ELF-1 (cell line): ENCODE measurements at regions not wholly inside any gene's neighbourhood (a gene's known extent, or its start where the extent isn't known, plus 50 kb on each side); places are given as distances from the start of the nearest gene placed in this dataset.

Source experiments
- DNase-seq: peaks from one replicate; pipeline ENCODE4 v3.0.0-alpha.2; 2016; ENCODE audit warnings: low read depth, low spot score

- no peak for DNase-seq
These were observed 77.2 kb downstream of the HIF1AN start for GRCh38 chr10:100612601-100613595.

- DNase-seq = no peak
These were observed 78.1 kb downstream of the HIF1AN start for GRCh38 chr10:100613846-100614245.

GRCh38 chr10:100614429-100615095 is 78.8 kb downstream of the HIF1AN start:
- no peak for DNase-seq

GRCh38 chr10:100615241-100615640 is 79.5 kb downstream of the HIF1AN start:
- DNase-seq = no peak

GRCh38 chr10:100615908-100616307 is 80.2 kb downstream of the HIF1AN start:
- DNase-seq = no peak

DNA sequence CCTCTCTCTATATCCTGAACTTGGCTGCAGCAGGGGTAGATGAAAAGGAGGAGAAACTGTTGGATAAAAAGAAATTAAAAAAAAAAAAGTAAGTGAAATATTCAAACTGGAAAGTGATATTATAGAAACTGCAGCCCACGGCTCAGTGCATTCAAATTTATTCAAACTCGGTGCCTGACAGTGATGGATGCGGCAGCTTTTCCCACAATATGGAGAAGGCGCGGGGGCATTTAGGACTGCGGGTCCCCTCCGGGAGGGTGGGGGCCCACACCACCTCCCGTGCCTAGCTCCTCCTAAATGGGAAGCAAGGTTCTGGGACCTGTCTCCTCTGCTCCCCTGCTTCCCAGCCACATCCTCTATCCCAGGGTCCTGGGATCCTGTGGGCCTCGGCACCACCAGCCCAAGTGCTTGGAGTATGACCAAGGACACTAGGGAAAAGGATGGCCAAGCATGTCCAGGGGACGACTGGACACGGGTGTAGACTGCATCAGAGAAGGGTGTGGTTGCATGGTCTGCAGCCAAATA is 82.4 kb downstream of the HIF1AN start:
- DNase-seq = no peak

GRCh38 chr10:100618632-100619255 is 83.0 kb downstream of the HIF1AN start:
- DNase-seq = no peak

DNA sequence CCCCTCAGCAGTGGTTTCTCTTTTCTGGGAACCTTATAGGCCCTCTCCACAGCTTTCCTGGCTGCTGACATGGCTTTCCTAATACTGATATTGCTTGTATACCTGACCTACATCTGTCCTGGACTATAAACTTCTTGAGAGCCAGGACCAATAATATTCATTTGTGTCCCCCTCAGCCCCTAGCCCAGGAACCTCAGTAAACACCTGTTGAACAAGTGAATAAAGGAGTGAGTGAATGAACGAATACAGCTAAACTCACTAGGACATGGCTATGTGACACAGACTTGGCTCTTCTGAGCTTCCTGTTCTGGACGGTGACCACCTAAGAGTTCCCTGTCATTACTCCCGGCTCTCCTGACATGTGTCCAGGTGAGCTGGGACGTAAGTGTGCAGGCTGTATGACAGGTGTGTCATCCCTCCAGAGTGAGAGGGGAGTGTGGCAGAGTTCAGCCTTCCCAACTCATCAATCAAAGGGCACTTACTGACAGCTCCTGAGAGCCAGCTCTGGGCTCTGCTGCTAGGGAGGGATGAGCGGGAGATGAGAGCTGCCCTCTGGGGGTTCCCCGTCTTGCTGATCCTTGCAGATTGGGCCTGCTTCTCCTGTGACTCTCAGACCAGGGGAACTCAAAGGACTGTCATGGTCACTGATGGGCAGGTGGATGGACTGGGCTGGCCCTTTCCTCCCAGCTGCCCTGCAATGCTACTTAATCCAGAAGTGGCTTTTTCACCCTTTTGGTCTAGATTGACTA is 84.5 kb downstream of the HIF1AN start:
- DNase-seq = no peak

GRCh38 chr10:100621360-100622205 is 85.8 kb downstream of the HIF1AN start:
- no peak for DNase-seq

DNA sequence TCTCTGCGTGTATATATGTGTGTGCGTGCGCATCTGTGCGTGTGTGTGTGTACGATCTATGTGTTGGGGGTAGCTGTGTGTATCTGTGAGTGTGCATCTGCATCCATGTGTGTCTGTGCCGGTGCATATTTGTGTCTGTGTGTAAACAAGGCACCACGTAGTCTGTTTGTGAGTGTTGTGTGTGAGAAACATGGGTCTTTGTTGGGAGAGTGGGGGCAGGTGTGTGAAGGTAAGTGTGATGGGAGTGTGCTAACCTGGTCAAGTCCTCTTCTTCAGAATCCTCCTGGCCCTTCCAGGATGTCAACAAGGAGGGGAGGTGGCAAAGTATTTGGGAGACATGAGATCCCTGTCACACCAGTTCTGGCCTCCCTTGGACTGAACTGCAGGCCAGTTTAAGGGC is 87.2 kb downstream of the HIF1AN start:
- no peak for DNase-seq

- DNase-seq = no peak
These were observed 87.9 kb downstream of the HIF1AN start for GRCh38 chr10:100623521-100624230.

DNA sequence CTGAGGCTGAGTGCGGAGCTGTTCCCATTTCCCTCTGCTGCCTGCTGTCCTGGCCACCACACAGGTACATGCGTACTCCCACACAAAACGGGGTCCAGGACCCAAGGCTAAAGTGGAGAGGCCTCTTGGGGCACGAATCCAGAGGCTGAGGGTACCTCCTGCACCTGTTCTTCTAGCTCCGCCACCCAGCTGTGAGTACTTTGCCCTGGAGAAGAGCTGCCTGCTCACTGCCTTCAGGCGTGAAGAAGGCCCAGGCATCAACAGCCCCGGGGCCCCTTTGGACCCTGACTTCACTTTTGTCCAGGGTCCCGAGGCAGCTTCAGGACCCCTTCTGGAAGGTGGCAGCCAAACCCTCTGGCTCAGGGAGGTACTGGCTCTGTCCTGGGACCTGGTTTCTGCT is 88.6 kb downstream of the HIF1AN start:
- DNase-seq = no peak

DNA sequence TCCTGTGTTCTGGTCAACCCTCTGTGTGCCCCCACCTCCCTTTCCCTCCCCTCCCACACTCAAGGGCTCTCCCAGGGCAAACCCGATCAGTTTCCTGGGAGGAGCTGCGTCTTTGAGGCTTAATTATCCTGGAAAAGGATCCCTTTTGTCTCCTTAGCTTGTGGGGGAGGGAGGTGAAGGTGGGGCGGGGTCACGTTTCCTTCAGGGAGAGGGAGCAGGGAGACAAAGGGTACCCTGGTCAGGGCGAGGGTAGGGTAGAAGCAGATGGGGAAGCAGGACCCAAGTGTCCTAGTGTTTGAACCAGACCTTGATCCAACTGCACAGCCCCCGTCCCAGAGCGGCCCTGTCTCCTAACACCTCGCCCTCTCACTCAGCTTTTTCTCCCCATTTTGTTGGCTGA is 90.1 kb downstream of the HIF1AN start:
- peak; percentile 60 for DNase-seq

GRCh38 chr10:100628061-100628460 is 92.3 kb downstream of the HIF1AN start:
- DNase-seq = no peak

- no peak for DNase-seq
These were observed 95.4 kb downstream of the HIF1AN start for GRCh38 chr10:100631192-100631591.

- DNase-seq = no peak
These were observed 96.3 kb downstream of the HIF1AN start for GRCh38 chr10:100632027-100632426.

- no peak for DNase-seq
These were observed 98.3 kb downstream of the HIF1AN start for GRCh38 chr10:100634034-100634433.

GRCh38 chr10:100636848-100637553 is 101.3 kb downstream of the HIF1AN start:
- DNase-seq = no peak

DNA sequence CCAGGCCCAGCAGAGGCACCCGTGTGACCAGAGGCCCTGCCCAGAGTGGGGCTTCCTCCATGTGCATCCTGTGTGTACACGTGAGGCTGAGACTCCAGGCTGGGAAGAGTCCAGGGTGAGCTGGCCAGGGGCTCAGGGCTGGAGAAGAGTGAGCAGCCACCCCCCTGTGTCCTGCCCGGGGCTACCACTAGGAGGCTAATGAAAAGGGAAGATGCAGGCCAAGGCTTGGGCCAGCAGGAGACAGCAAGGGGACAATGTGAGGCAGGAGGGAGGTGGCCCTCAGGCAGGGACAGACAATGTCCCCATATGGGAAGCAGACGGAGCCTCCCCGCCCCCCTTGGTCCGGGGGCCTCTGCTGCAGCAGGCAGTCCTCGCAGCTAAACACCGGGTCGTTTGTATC is 102.0 kb downstream of the HIF1AN start:
- DNase-seq = peak; percentile 95
